SH-SY5Y (cell line): ENCODE measurements at regions not wholly inside any gene's neighbourhood (a gene's known extent, or its start where the extent isn't known, plus 50 kb on each side); places are given as distances from the start of the nearest gene placed in this dataset.

Experiments used
- GATA2 ChIP-seq: IDR thresholded peaks from 2 replicates; pipeline ENCODE4 v1.6.1; 2011; ENCODE audit warnings: mild to moderate bottlenecking, low read depth, low read length
- GATA3 ChIP-seq: IDR thresholded peaks from 2 replicates; pipeline ENCODE4 v1.6.1; 2011; ENCODE audit warnings: low read depth, mild to moderate bottlenecking, low read length, moderate library complexity

- TF ChIP-seq GATA3 (no peak), GATA2 (no peak)
These were observed 87.7 kb downstream of the MAP1LC3B2 start for GRCh38 chr12:116646901-116647300.
